HG03442 (cell line): ENCODE measurements at regions not wholly inside any gene's neighbourhood (a gene's known extent, or its start where the extent isn't known, plus 50 kb on each side); places are given as distances from the start of the nearest gene placed in this dataset.
"Not testable (repeated sequence)": the region's sequence is repeated elsewhere in the genome, so short reads cannot be mapped to it uniquely, and the experiment has no call there.

Source experiments
- ATAC-seq: cut with Tn5 transposase; IDR thresholded peaks from one replicate; pipeline ENCODE4 v1.9.1; 2021; ENCODE audit warnings: mild to moderate bottlenecking, moderate library complexity; ENCODE audit not compliant: unreplicated experiment

- ATAC-seq, result no peak
Measured at GRCh38 chr4:59583845-59584568, 1616.1 kb upstream of the ADGRL3 start.

GRCh38 chr4:59597536-59598329 is 1602.4 kb upstream of the ADGRL3 start:
- ATAC-seq, result no peak

- no peak for ATAC-seq
Measured at GRCh38 chr4:59598330-59598618, 1601.9 kb upstream of the ADGRL3 start.

GRCh38 chr4:59608466-59608865 is 1591.7 kb upstream of the ADGRL3 start:
- ATAC-seq, result no peak

- no peak for ATAC-seq
Measured at GRCh38 chr4:59612235-59612634, 1587.9 kb upstream of the ADGRL3 start.

GRCh38 chr4:59615316-59615715 is 1584.8 kb upstream of the ADGRL3 start:
- ATAC-seq, result no peak

- ATAC-seq, result no peak
Measured at GRCh38 chr4:59629348-59629747, 1570.8 kb upstream of the ADGRL3 start.

GRCh38 chr4:59630235-59630634 is 1569.9 kb upstream of the ADGRL3 start:
- no peak for ATAC-seq

- ATAC-seq, result no peak
Measured at GRCh38 chr4:59630922-59631321, 1569.2 kb upstream of the ADGRL3 start.

- ATAC-seq, result no peak
Measured at GRCh38 chr4:59637596-59637995, 1562.5 kb upstream of the ADGRL3 start.

- no peak for ATAC-seq
Measured at GRCh38 chr4:59643682-59644081, 1556.4 kb upstream of the ADGRL3 start.

- ATAC-seq, result no peak
Measured at GRCh38 chr4:59644765-59645164, 1555.4 kb upstream of the ADGRL3 start.

- ATAC-seq, result no peak
Measured at GRCh38 chr4:59646082-59646481, 1554.0 kb upstream of the ADGRL3 start.

GRCh38 chr4:59647011-59647410 is 1553.1 kb upstream of the ADGRL3 start:
- no peak for ATAC-seq

GRCh38 chr4:59647500-59647899 is 1552.6 kb upstream of the ADGRL3 start:
- ATAC-seq, result no peak

- no peak for ATAC-seq
Measured at GRCh38 chr4:59650861-59651260, 1549.3 kb upstream of the ADGRL3 start.

- no peak for ATAC-seq
Measured at GRCh38 chr4:59655996-59656395, 1544.1 kb upstream of the ADGRL3 start.

GRCh38 chr4:59664771-59665170 is 1535.4 kb upstream of the ADGRL3 start:
- no peak for ATAC-seq

GRCh38 chr4:59666645-59667044 is 1533.5 kb upstream of the ADGRL3 start:
- ATAC-seq, result no peak

- ATAC-seq, result no peak
Measured at GRCh38 chr4:59671037-59671436, 1529.1 kb upstream of the ADGRL3 start.

GRCh38 chr4:59676389-59676788 is 1523.7 kb upstream of the ADGRL3 start:
- ATAC-seq, result no peak

GRCh38 chr4:59676992-59677391 is 1523.1 kb upstream of the ADGRL3 start:
- ATAC-seq, result not testable (repeated sequence)

- ATAC-seq, result no peak
Measured at GRCh38 chr4:59685626-59686025, 1514.5 kb upstream of the ADGRL3 start.
